H9 (cell line): ENCODE measurements at regions not wholly inside any gene's neighbourhood (a gene's known extent, or its start where the extent isn't known, plus 50 kb on each side); places are given as distances from the start of the nearest gene placed in this dataset.

ENCODE experiments used
- DNase-seq: peaks from one replicate; pipeline ENCODE4 v3.0.0-alpha.2; 2017
- H2AFZ ChIP-seq: one replicate; pipeline ENCODE4 v1.6.1; 2013; ENCODE audit warnings: mild to moderate bottlenecking, low read length, control low read depth, moderate library complexity
- H2AK5ac ChIP-seq: 2 replicates; pipeline ENCODE4 v1.6.1; 2013; ENCODE audit warnings: low read length, control low read depth, mixed read lengths; ENCODE audit not compliant: insufficient read length
- H2BK120ac ChIP-seq: one replicate; pipeline ENCODE4 v1.6.1; 2013; ENCODE audit warnings: low read depth, mild to moderate bottlenecking, low read length, control low read depth, inconsistent platforms; ENCODE audit not compliant: poor library complexity, severe bottlenecking
- H2BK12ac ChIP-seq: 2 replicates; pipeline ENCODE4 v1.6.1; 2013; ENCODE audit warnings: low read length, control low read depth, mixed read lengths, low read depth; ENCODE audit not compliant: insufficient read length
- H2BK15ac ChIP-seq: 2 replicates; pipeline ENCODE4 v1.6.1; 2013; ENCODE audit warnings: low read depth, low read length, control low read depth
- H2BK20ac ChIP-seq: one replicate; pipeline ENCODE4 v1.6.1; 2013; ENCODE audit warnings: low read depth, mild to moderate bottlenecking, low read length, control low read depth, inconsistent platforms; ENCODE audit not compliant: poor library complexity, severe bottlenecking
- H2BK5ac ChIP-seq: 2 replicates; pipeline ENCODE4 v1.6.1; 2013; ENCODE audit warnings: low read length, control low read depth, mixed read lengths; ENCODE audit not compliant: insufficient read length
- H3K14ac ChIP-seq: 2 replicates; pipeline ENCODE4 v1.6.1; 2013; ENCODE audit warnings: low read length, control low read depth; ENCODE audit not compliant: insufficient read depth
- H3K18ac ChIP-seq: 2 replicates; pipeline ENCODE4 v1.6.1; 2013; ENCODE audit warnings: low read depth, mild to moderate bottlenecking, mixed read lengths, low read length, control low read depth; ENCODE audit not compliant: insufficient read length
- H3K23ac ChIP-seq: 2 replicates; pipeline ENCODE4 v1.6.1; 2013; ENCODE audit warnings: low read length, control low read depth, mixed read lengths, low read depth; ENCODE audit not compliant: insufficient read length
- H3K23me2 ChIP-seq: 2 replicates; pipeline ENCODE4 v1.6.1; 2013; ENCODE audit warnings: low read depth, mild to moderate bottlenecking, mixed read lengths, low read length, control low read depth; ENCODE audit not compliant: insufficient read length, poor library complexity, severe bottlenecking
- H3K27ac ChIP-seq: 2 replicates; pipeline ENCODE4 v1.5.1; 2013; ENCODE audit warnings: low read length, control low read depth, mixed read lengths, low read depth; ENCODE audit not compliant: insufficient read length
- H3K27me3 ChIP-seq: 2 replicates; pipeline ENCODE4 v1.6.1; 2013; ENCODE audit warnings: low read length, control low read depth, inconsistent platforms; ENCODE audit not compliant: insufficient read depth
- H3K4ac ChIP-seq: 2 replicates; pipeline ENCODE4 v1.6.1; 2013; ENCODE audit warnings: low read depth, mild to moderate bottlenecking, control low read depth, inconsistent platforms, low read length, moderate library complexity
- H3K4me1 ChIP-seq: 2 replicates; pipeline ENCODE4 v1.6.1; 2013; ENCODE audit warnings: low read length, control low read depth, inconsistent platforms; ENCODE audit not compliant: insufficient read depth
- H3K4me2 ChIP-seq: 2 replicates; pipeline ENCODE4 v1.6.1; 2013; ENCODE audit warnings: low read length, control low read depth, mixed read lengths; ENCODE audit not compliant: insufficient read length, insufficient read depth
- H3K56ac ChIP-seq: 2 replicates; pipeline ENCODE4 v1.6.1; 2013; ENCODE audit warnings: low read depth, mild to moderate bottlenecking, mixed read lengths, low read length, control low read depth; ENCODE audit not compliant: insufficient read length
- H3K79me1 ChIP-seq: 2 replicates; pipeline ENCODE4 v1.6.1; 2013; ENCODE audit warnings: low read depth, mild to moderate bottlenecking, moderate library complexity, low read length, control low read depth, inconsistent platforms; ENCODE audit not compliant: insufficient read depth, poor library complexity, severe bottlenecking
- H3K79me2 ChIP-seq: 2 replicates; pipeline ENCODE4 v1.6.1; 2013; ENCODE audit warnings: low read length, control low read depth, inconsistent platforms; ENCODE audit not compliant: insufficient read depth
- H3K9ac ChIP-seq: 2 replicates; pipeline ENCODE4 v1.6.1; 2013; ENCODE audit warnings: low read length, control low read depth, mixed read lengths; ENCODE audit not compliant: insufficient read length; ENCODE audit errors: extremely low read depth
- H3K9me3 ChIP-seq: one replicate; pipeline ENCODE4 v1.6.1; 2013; ENCODE audit warnings: low read depth, low read length, inconsistent platforms; ENCODE audit not compliant: control insufficient read depth
- H3T11ph ChIP-seq: one replicate; pipeline ENCODE4 v1.6.1; 2013; ENCODE audit warnings: mild to moderate bottlenecking, low read length, control low read depth, inconsistent platforms
- H4K20me1 ChIP-seq: one replicate; pipeline ENCODE4 v1.6.1; 2013; ENCODE audit not compliant: control insufficient read depth, insufficient read length, insufficient read depth
- H4K5ac ChIP-seq: 2 replicates; pipeline ENCODE4 v1.6.1; 2013; ENCODE audit warnings: low read depth, mild to moderate bottlenecking, mixed read lengths, low read length, control low read depth; ENCODE audit not compliant: insufficient read length
- H4K8ac ChIP-seq: replicated peaks from 2 replicates; pipeline ENCODE4 v1.6.1; 2013; ENCODE audit warnings: low read length, control low read depth, mixed read lengths, low read depth; ENCODE audit not compliant: insufficient read length
- H4K91ac ChIP-seq: 2 replicates; pipeline ENCODE4 v1.6.1; 2013; ENCODE audit warnings: low read depth, mild to moderate bottlenecking, moderate library complexity, mixed read lengths, low read length, control low read depth; ENCODE audit not compliant: insufficient read length
- H3K27ac Mint-ChIP-seq, 3 experiments: 2 replicates in 2 of 3; 3 replicates in 1 of 3; pipeline ENCODE4 v1.8.0; 2020 to 2021; ENCODE audit warnings: mixed read lengths in 3 of 3, mild to moderate bottlenecking in 1 of 3, moderate library complexity in 1 of 3
- H3K27me3 Mint-ChIP-seq: 2 replicates; pipeline ENCODE4 v1.8.0; 2021; ENCODE audit warnings: low read depth, mild to moderate bottlenecking, moderate library complexity, mixed read lengths
- H3K36me3 Mint-ChIP-seq, 3 experiments: 2 replicates in 2 of 3; 3 replicates in 1 of 3; pipeline ENCODE4 v1.8.0; 2020 to 2021; ENCODE audit warnings: low read depth in 3 of 3, mixed read lengths in 3 of 3; ENCODE audit not compliant: insufficient read depth in 1 of 3
- H3K4me1 Mint-ChIP-seq, 2 experiments: 2 replicates each; pipeline ENCODE4 v1.8.0; 2020; ENCODE audit warnings: mixed read lengths in 2 of 2
- H3K4me3 Mint-ChIP-seq, 2 experiments: 2 replicates in 1 of 2; 3 replicates in 1 of 2; pipeline ENCODE4 v1.8.0; 2020 to 2021; ENCODE audit warnings: mild to moderate bottlenecking in 2 of 2, mixed read lengths in 2 of 2, moderate library complexity in 1 of 2
- H3K9me3 Mint-ChIP-seq, 2 experiments: 2 replicates in 1 of 2; 3 replicates in 1 of 2; pipeline ENCODE4 v1.8.0; 2020; ENCODE audit warnings: mild to moderate bottlenecking in 2 of 2, mixed read lengths in 2 of 2, moderate library complexity in 1 of 2
- CTCF ChIP-seq: fragments of 200-600 bp; sonication (generic); conservative IDR thresholded peaks from 3 replicates; pipeline ENCODE4 v1.8.0; 2021; ENCODE audit warnings: antibody characterized with exemption, mild to moderate bottlenecking
- WGBS: extraction: QIAGEN DNeasy Blood & Tissue Kit; methylation state at CpG from one replicate; pipeline ENCODE4 v1.1.7; 2013; ENCODE audit warnings: missing lambda C conversion rate, low lambda C conversion rate, mixed read lengths; ENCODE audit not compliant: insufficient read length; ENCODE audit errors: extremely low coverage; 5-methylcytosine and 5-hydroxymethylcytosine counted together

GRCh38 chr14:43745746-43746145, 761.3 kb downstream of the FSCB start:
- Histone ChIP-seq H2BK12ac (no peak overlapping the region), H3T11ph (no peak overlapping the region), H4K20me1 (no peaks in the 10 kb centered on the region), H2AK5ac (no peak overlapping the region), H3K23ac (no peak overlapping the region), H3K23me2 (no peaks in the 10 kb centered on the region), H2BK120ac (no peak overlapping the region), H3K4ac (no peak overlapping the region), H4K5ac (no peak overlapping the region), H3K4me2 (no peak overlapping the region), H3K9me3 (no peaks in the 10 kb centered on the region), H4K8ac (no peak overlapping the region), H3K27me3 (no peaks in the 10 kb centered on the region), H3K18ac (no peak overlapping the region), H3K9ac (no peak overlapping the region), H2AFZ (no peak overlapping the region), H3K14ac (no peak overlapping the region), H4K91ac (no peak overlapping the region), H3K79me2 (no peaks in the 10 kb centered on the region), H2BK20ac (no peak overlapping the region), H3K27ac (no peak overlapping the region), H3K79me1 (no peaks in the 10 kb centered on the region), H2BK5ac (no peak overlapping the region), H3K4me1 (no peaks in the 10 kb centered on the region), H3K56ac (no peak overlapping the region), H2BK15ac (no peak overlapping the region)
- TF ChIP-seq CTCF = no peak
- H3K36me3 Mint-ChIP-seq = peaks cover 0 to 4% (median 0%) of the 10 kb centered on the region in 3 experiments; a peak in 1 of 7 replicates
- H3K27me3 Mint-ChIP-seq = no peaks in the 10 kb centered on the region
- WGBS = no CpG with 5 or more reads among the region's 1 CpG
- no peaks in the 10 kb centered on the region for H3K9me3 Mint-ChIP-seq
- no peak overlapping the region for H3K27ac Mint-ChIP-seq
- no peak overlapping the region for H3K4me3 Mint-ChIP-seq
- H3K4me1 Mint-ChIP-seq = no peaks in the 10 kb centered on the region
- DNase-seq = no peak
